ENCODE measurements at regions not wholly inside any gene's neighbourhood (a gene's known extent, or its start where the extent isn't known, plus 50 kb on each side); places are given as distances from the start of the nearest gene placed in this dataset.

- TF ChIP-seq CTCF (IDR thresholded peaks at IDR 0.05) (no peak), POLR2A (IDR thresholded peaks at IDR 0.05) (no peak)
Observed at GRCh38 chr7:55288070-55288824, 76.9 kb upstream of the LANCL2 start.
